H1 (cell line): ENCODE measurements at regions not wholly inside any gene's neighbourhood (a gene's known extent, or its start where the extent isn't known, plus 50 kb on each side); places are given as distances from the start of the nearest gene placed in this dataset.

ENCODE experiments used
- CTCF ChIA-PET: fragments of 300-600 bp; sonication (Branson Sonifier 250); formaldehyde crosslinking; loops from one replicate; lab custom pipeline; 2021; ENCODE audit not compliant: partially characterized antibody; lab: Charles Lee
- POLR2A ChIA-PET: fragments of 300-600 bp; sonication (Branson Sonifier 250); formaldehyde crosslinking; loops from one replicate; lab custom pipeline; 2021; ENCODE audit warnings: inconsistent platforms; ENCODE audit not compliant: partially characterized antibody; lab: Charles Lee
- DNase-seq, 2 experiments: peaks; one replicate each; pipeline versions ENCODE4 v3.0.0 to v3.0.0-alpha.2; 2010 to 2022; ENCODE audit warnings: low spot score in 2 of 2, low read depth in 1 of 2, mixed read lengths in 1 of 2
- FAIRE-seq: peaks from 2 replicates; lab custom pipeline; 2011; peaks lifted over from hg19 to GRCh38; lab: Jason Lieb, UNC
- H2AFZ ChIP-seq: 2 replicates; pipeline ENCODE4 v1.8.1; 2012; ENCODE audit warnings: low read length, inconsistent platforms
- H2AK5ac ChIP-seq: 2 replicates; pipeline ENCODE4 v1.6.1; 2013; ENCODE audit warnings: low read depth, low read length
- H2BK120ac ChIP-seq: replicated peaks from 2 replicates; pipeline ENCODE3; 2013; ENCODE audit warnings: low read depth, low read length, inconsistent platforms
- H2BK12ac ChIP-seq: 2 replicates; pipeline ENCODE4 v1.6.1; 2013; ENCODE audit warnings: low read depth, low read length
- H2BK15ac ChIP-seq: 2 replicates; pipeline ENCODE4 v1.6.1; 2013; ENCODE audit warnings: low read length
- H2BK20ac ChIP-seq: 2 replicates; pipeline ENCODE4 v1.6.1; 2013; ENCODE audit warnings: low read length
- H2BK5ac ChIP-seq: 2 replicates; pipeline ENCODE4 v1.6.1; 2013; ENCODE audit warnings: low read depth, low read length
- H3K14ac ChIP-seq: 2 replicates; pipeline ENCODE4 v1.6.1; 2013; ENCODE audit warnings: inconsistent platforms; ENCODE audit not compliant: insufficient read length
- H3K18ac ChIP-seq: 2 replicates; pipeline ENCODE4 v1.6.1; 2013; ENCODE audit warnings: low read length; ENCODE audit errors: extremely low read depth
- H3K23ac ChIP-seq: 2 replicates; pipeline ENCODE4 v1.6.1; 2013; ENCODE audit warnings: inconsistent platforms; ENCODE audit not compliant: insufficient read length
- H3K23me2 ChIP-seq: 2 replicates; pipeline ENCODE4 v1.6.1; 2013; ENCODE audit warnings: low read depth, low read length
- H3K27ac ChIP-seq: 2 replicates; pipeline ENCODE4 v1.6.1; 2011; ENCODE audit warnings: low read depth, low read length, inconsistent platforms
- H3K27me3 ChIP-seq, 4 experiments: replicated peaks in 1 of 4; 1 replicate in 1 of 4; 2 replicates in 3 of 4; pipeline versions ENCODE4 v1.6.1 to v1.8.1; 2011 to 2013; ENCODE audit warnings: low read length in 3 of 4, mild to moderate bottlenecking in 3 of 4, inconsistent platforms in 2 of 4, mixed read lengths in 2 of 4, moderate library complexity in 1 of 4; ENCODE audit not compliant: control insufficient read depth in 3 of 4, insufficient read depth in 3 of 4; ENCODE audit errors: extremely low read depth in 1 of 4
- H3K36me3 ChIP-seq, 4 experiments: 2 replicates each; pipeline versions ENCODE4 v1.6.1 to v1.8.1; 2011 to 2013; ENCODE audit warnings: mild to moderate bottlenecking in 4 of 4, low read length in 3 of 4, moderate library complexity in 2 of 4, control low read depth in 1 of 4, inconsistent platforms in 1 of 4; ENCODE audit not compliant: insufficient read depth in 4 of 4, control insufficient read depth in 2 of 4
- H3K4ac ChIP-seq: replicated peaks from 2 replicates; pipeline ENCODE3; 2013; ENCODE audit warnings: low read length, low read depth, mixed read lengths, inconsistent platforms; ENCODE audit not compliant: insufficient read length
- H3K4me1 ChIP-seq, 4 experiments: replicated peaks in 1 of 4; 1 replicate in 1 of 4; 2 replicates in 3 of 4; pipeline versions ENCODE4 v1.6.1 to v1.8.1; 2011 to 2013; ENCODE audit warnings: low read length in 3 of 4, inconsistent platforms in 2 of 4, mixed read lengths in 1 of 4; ENCODE audit not compliant: insufficient read depth in 4 of 4, control insufficient read depth in 3 of 4
- H3K4me2 ChIP-seq, 2 experiments: 2 replicates each; pipeline versions ENCODE4 v1.6.1 to v1.8.1; 2011 to 2013; ENCODE audit warnings: low read depth in 2 of 2, low read length in 2 of 2, control low read depth in 1 of 2, inconsistent platforms in 1 of 2, mild to moderate bottlenecking in 1 of 2; ENCODE audit not compliant: insufficient read depth in 1 of 2
- H3K4me3 ChIP-seq, 4 experiments: fragments of 200-600, 300-600 bp in 1 of 4; sonication (generic), shearing (Covaris generic), sonication (Bioruptor Twin) in 1 of 4; 2 replicates each; pipeline versions ENCODE4 v1.5.1 to v1.8.1; 2011 to 2016; ENCODE audit warnings: low read length in 4 of 4, low read depth in 3 of 4, control low read depth in 2 of 4, inconsistent platforms in 2 of 4, mild to moderate bottlenecking in 2 of 4, mixed read lengths in 1 of 4, moderate library complexity in 1 of 4; ENCODE audit not compliant: insufficient read depth in 2 of 4; ENCODE audit errors: extremely low read depth in 1 of 4
- H3K56ac ChIP-seq: replicated peaks from 2 replicates; pipeline ENCODE3; 2013; ENCODE audit warnings: low read depth, mild to moderate bottlenecking, mixed read lengths, low read length, inconsistent platforms; ENCODE audit not compliant: insufficient read length
- H3K79me1 ChIP-seq: 2 replicates; pipeline ENCODE4 v1.6.1; 2013; ENCODE audit warnings: low read depth, low read length, control low read depth
- H3K79me2 ChIP-seq, 2 experiments: 2 replicates each; pipeline versions ENCODE4 v1.6.1 to v1.8.1; 2012 to 2013; ENCODE audit warnings: low read length in 2 of 2, mild to moderate bottlenecking in 2 of 2, inconsistent platforms in 1 of 2; ENCODE audit not compliant: insufficient read depth in 2 of 2, control insufficient read depth in 1 of 2
- H3K9ac ChIP-seq, 4 experiments: replicated peaks in 1 of 4; 1 replicate in 1 of 4; 2 replicates in 3 of 4; pipeline versions ENCODE4 v1.6.1 to v1.8.1; 2011 to 2013; ENCODE audit warnings: low read depth in 3 of 4, low read length in 3 of 4, control low read depth in 2 of 4, mild to moderate bottlenecking in 2 of 4, moderate library complexity in 2 of 4, inconsistent platforms in 1 of 4; ENCODE audit errors: extremely low read depth in 1 of 4
- H3K9me3 ChIP-seq, 2 experiments: 2 replicates each; pipeline versions ENCODE4 v1.6.1 to v1.8.1; 2012 to 2013; ENCODE audit warnings: mild to moderate bottlenecking in 2 of 2, moderate library complexity in 2 of 2, control low read depth in 1 of 2, inconsistent platforms in 1 of 2, low read depth in 1 of 2, low read length in 1 of 2, mixed read lengths in 1 of 2; ENCODE audit not compliant: insufficient read depth in 2 of 2
- H4K20me1 ChIP-seq, 2 experiments: replicated peaks in 1 of 2; 2 replicates each; pipeline versions ENCODE3 to v1.8.1; 2011 to 2013; ENCODE audit warnings: inconsistent platforms in 2 of 2, low read length in 2 of 2, mild to moderate bottlenecking in 1 of 2; ENCODE audit not compliant: insufficient read depth in 2 of 2, control insufficient read depth in 1 of 2
- H4K5ac ChIP-seq: 2 replicates; pipeline ENCODE4 v1.6.1; 2013; ENCODE audit warnings: low read length, low read depth, mixed read lengths, inconsistent platforms; ENCODE audit not compliant: insufficient read length
- H4K8ac ChIP-seq: 2 replicates; pipeline ENCODE4 v1.8.0; 2013; ENCODE audit warnings: mild to moderate bottlenecking, moderate library complexity, low read length, inconsistent platforms; ENCODE audit not compliant: insufficient read depth; ENCODE audit errors: extremely low read depth
- H4K91ac ChIP-seq: replicated peaks from 2 replicates; pipeline ENCODE3; 2013; ENCODE audit warnings: low read length, mixed read lengths, inconsistent platforms; ENCODE audit not compliant: insufficient read length
- CHD2 ChIP-seq: IDR thresholded peaks from 2 replicates; pipeline ENCODE4 v1.6.1; 2012; ENCODE audit warnings: low read length, improper control_type of control experiment
- CTCF ChIP-seq, 3 experiments: IDR thresholded peaks; 1 replicate in 2 of 3; 2 replicates in 1 of 3; pipeline versions ENCODE4 v1.5.1 to v1.6.1; 2011; ENCODE audit warnings: low read length in 3 of 3, mild to moderate bottlenecking in 3 of 3, inconsistent platforms in 2 of 3, low read depth in 1 of 3, moderate library complexity in 1 of 3; ENCODE audit not compliant: insufficient read depth in 1 of 3; ENCODE audit errors: control extremely low read depth in 1 of 3
- EGR1 ChIP-seq: IDR thresholded peaks from 2 replicates; pipeline ENCODE4 v1.6.1; 2011; ENCODE audit warnings: low read depth, low read length, borderline replicate concordance
- POLR2A ChIP-seq, 2 experiments: IDR thresholded peaks; 1 replicate in 1 of 2; 2 replicates in 1 of 2; pipeline ENCODE4 v1.6.1; 2011; ENCODE audit warnings: low read depth in 2 of 2, low read length in 2 of 2, mild to moderate bottlenecking in 2 of 2; ENCODE audit errors: control extremely low read depth in 1 of 2
- POLR2AphosphoS5 ChIP-seq: IDR thresholded peaks from 2 replicates; pipeline ENCODE4 v1.6.1; 2011; ENCODE audit warnings: low read depth, low read length
- RXRA ChIP-seq: IDR thresholded peaks from 2 replicates; pipeline ENCODE4 v1.6.1; 2011; ENCODE audit warnings: low read depth, mild to moderate bottlenecking, low read length, moderate library complexity; ENCODE audit not compliant: insufficient read depth
- SP4 ChIP-seq: IDR thresholded peaks from 2 replicates; pipeline ENCODE4 v1.6.1; 2012; ENCODE audit warnings: low read length, inconsistent platforms
- TAF7 ChIP-seq: optimal IDR thresholded peaks from 2 replicates; pipeline ENCODE3; 2011; ENCODE audit warnings: low read depth, mild to moderate bottlenecking, inconsistent platforms, low read length, moderate library complexity, borderline replicate concordance
- WGBS, 2 experiments: shearing (Covaris generic) in 1 of 2; methylation state at CpG; one replicate each; pipeline versions ENCODE4 v1.1.6 to v1.1.7; 2013 to 2015; ENCODE audit warnings: low lambda C conversion rate in 2 of 2, mixed read lengths in 2 of 2, inconsistent platforms in 1 of 2, low coverage in 1 of 2, missing lambda C conversion rate in 1 of 2; ENCODE audit not compliant: insufficient replicate concordance in 2 of 2, insufficient coverage in 1 of 2, insufficient read length in 1 of 2; ENCODE audit errors: extremely low coverage in 1 of 2, missing lambda C conversion rate in 1 of 2; 5-methylcytosine and 5-hydroxymethylcytosine counted together

- Histone ChIP-seq H2BK5ac (no peak overlapping the region), H3K79me2 (no peaks in the 10 kb centered on the region), H3K23me2 (no peaks in the 10 kb centered on the region), H3K14ac (no peak overlapping the region), H3K56ac (no peak overlapping the region), H3K4me3 (no peak overlapping the region), H3K9ac (no peak overlapping the region), H3K23ac (no peak overlapping the region), H4K5ac (no peak overlapping the region), H3K79me1 (no peaks in the 10 kb centered on the region), H3K18ac (no peak overlapping the region), H2BK15ac (no peak overlapping the region), H2BK120ac (no peak overlapping the region), H3K36me3 (no peaks in the 10 kb centered on the region), H2BK12ac (no peak overlapping the region), H3K4me1 (no peaks in the 10 kb centered on the region), H3K27ac (no peak overlapping the region), H2AFZ (no peak overlapping the region), H3K4ac (no peak overlapping the region), H4K20me1 (no peaks in the 10 kb centered on the region), H3K4me2 (no peak overlapping the region), H2AK5ac (no peak overlapping the region), H4K91ac (no peak overlapping the region), H3K27me3 (no peaks in the 10 kb centered on the region), H2BK20ac (no peak overlapping the region), H4K8ac (no peak overlapping the region), H3K9me3 (no peaks in the 10 kb centered on the region)
- ChIA-PET CTCF (no interaction called here), POLR2A (no interaction called here)
- TF ChIP-seq SP4 (no peak), POLR2AphosphoS5 (no peak), RXRA (no peak), CTCF (IDR thresholded peaks at IDR 0.05; ENCODE audit: control extremely low read depth in 1 of 3, insufficient read depth in 1 of 3, low read depth in 1 of 3, low read length in 3 of 3) (no peak), CHD2 (no peak), POLR2A (IDR thresholded peaks at IDR 0.05; ENCODE audit: control extremely low read depth in 1 of 2, low read depth in 2 of 2, low read length in 2 of 2) (no peak), EGR1 (no peak), TAF7 (no peak)
- FAIRE-seq, result no peak
- 88% methylated on average over 6 of the region's 9 CpGs; no CpG with 5 or more reads in 1 of the 2 experiments for WGBS, 2 experiments
- no peak for DNase-seq
These were observed 404.3 kb downstream of the BCL11B start for GRCh38 chr14:98867726-98868125.
